OCI-LY3 (cell line): ENCODE measurements at regions not wholly inside any gene's neighbourhood (a gene's known extent, or its start where the extent isn't known, plus 50 kb on each side); places are given as distances from the start of the nearest gene placed in this dataset.

Source experiments
- H2AFZ ChIP-seq: fragments of 200-600, 300-600 bp; shearing (Covaris generic); 2 replicates; pipeline ENCODE4 v1.6.0; 2014; ENCODE audit warnings: antibody characterized with exemption, low read depth, low read length
- H3K27ac ChIP-seq: fragments of 200-600, 300-600 bp; sonication (generic); 2 replicates; pipeline ENCODE4 v1.5.1; 2014; ENCODE audit warnings: mild to moderate bottlenecking, low read length, moderate library complexity, mixed read lengths
- H3K27me3 ChIP-seq: fragments of 200-600, 300-600 bp; sonication (generic); 2 replicates; pipeline ENCODE4 v1.6.1; 2014; ENCODE audit warnings: low read depth, low read length, mixed read lengths
- H3K36me3 ChIP-seq: fragments of 200-600, 300-600 bp; sonication (generic); replicated peaks from 2 replicates; pipeline ENCODE3; 2014; ENCODE audit warnings: low read depth, low read length, mixed read lengths
- H3K4me1 ChIP-seq: fragments of 300-600, 200-600 bp; sonication (generic); 2 replicates; pipeline ENCODE4 v1.6.1; 2014; ENCODE audit warnings: low read length, mixed read lengths
- H3K4me2 ChIP-seq: fragments of 200-600, 300-600 bp; sonication (generic); 2 replicates; pipeline ENCODE4 v1.6.1; 2014; ENCODE audit warnings: low read length, mixed read lengths
- H3K4me3 ChIP-seq: fragments of 300-600, 200-600 bp; sonication (generic); 2 replicates; pipeline ENCODE4 v1.5.1; 2014; ENCODE audit warnings: antibody characterized with exemption, mild to moderate bottlenecking, low read length, moderate library complexity
- H3K79me2 ChIP-seq: fragments of 300-600, 200-600 bp; shearing (Covaris generic); 2 replicates; pipeline ENCODE4 v1.6.1; 2014; ENCODE audit warnings: mild to moderate bottlenecking, low read length, mixed read lengths
- H3K9ac ChIP-seq: fragments of 300-600, 200-600 bp; shearing (Covaris generic); 2 replicates; pipeline ENCODE4 v1.6.0; 2014; ENCODE audit warnings: mild to moderate bottlenecking, low read length, moderate library complexity
- H3K9me3 ChIP-seq: fragments of 200-600, 300-600 bp; shearing (Covaris generic); 2 replicates; pipeline ENCODE4 v1.6.1; 2014; ENCODE audit warnings: low read length, mixed read lengths; ENCODE audit not compliant: insufficient read depth
- H4K20me1 ChIP-seq: fragments of 200-600, 300-600 bp; sonication (generic); 2 replicates; pipeline ENCODE4 v1.6.1; 2016; ENCODE audit warnings: low read length, mixed read lengths; ENCODE audit not compliant: insufficient read depth
- EZH2phosphoT487 ChIP-seq: fragments of 200-600 bp; shearing (Covaris generic); IDR thresholded peaks from 2 replicates; pipeline ENCODE4 v1.6.1; 2018; ENCODE audit warnings: antibody characterized with exemption, mixed run types, low read depth
- TF ChIP-seq, protein P1 (sequence below): fragments of 200-600, 300-600 bp; sonication (generic); IDR thresholded peaks from 2 replicates; pipeline ENCODE4 v1.5.1; 2014; ENCODE audit warnings: antibody characterized with exemption, low read length, low read depth

DNA sequence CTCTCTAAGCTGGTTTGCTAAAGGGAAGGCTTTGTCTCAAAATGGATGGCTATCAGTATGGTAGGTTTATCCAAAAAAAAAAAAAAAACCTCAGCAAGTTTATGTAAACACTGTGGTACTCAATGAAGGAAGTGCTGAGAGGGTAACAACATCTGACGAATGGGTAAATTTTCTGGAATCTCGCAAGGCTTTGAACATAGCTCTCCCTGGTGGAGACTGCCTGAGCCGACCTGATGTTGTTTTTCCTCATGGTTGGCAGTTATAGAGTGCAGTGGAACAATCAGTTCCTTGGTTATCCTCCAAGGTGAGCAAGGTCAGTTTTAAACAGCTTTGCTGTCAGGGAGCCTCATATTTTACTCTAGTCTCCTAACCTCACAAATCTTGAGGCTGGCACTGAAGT is 94.6 kb downstream of the ZPLD1 start:
- H3K9ac ChIP-seq, result no peak overlapping the region
- TF ChIP-seq EZH2phosphoT487, result no peak
- TF ChIP-seq, protein P1, sequence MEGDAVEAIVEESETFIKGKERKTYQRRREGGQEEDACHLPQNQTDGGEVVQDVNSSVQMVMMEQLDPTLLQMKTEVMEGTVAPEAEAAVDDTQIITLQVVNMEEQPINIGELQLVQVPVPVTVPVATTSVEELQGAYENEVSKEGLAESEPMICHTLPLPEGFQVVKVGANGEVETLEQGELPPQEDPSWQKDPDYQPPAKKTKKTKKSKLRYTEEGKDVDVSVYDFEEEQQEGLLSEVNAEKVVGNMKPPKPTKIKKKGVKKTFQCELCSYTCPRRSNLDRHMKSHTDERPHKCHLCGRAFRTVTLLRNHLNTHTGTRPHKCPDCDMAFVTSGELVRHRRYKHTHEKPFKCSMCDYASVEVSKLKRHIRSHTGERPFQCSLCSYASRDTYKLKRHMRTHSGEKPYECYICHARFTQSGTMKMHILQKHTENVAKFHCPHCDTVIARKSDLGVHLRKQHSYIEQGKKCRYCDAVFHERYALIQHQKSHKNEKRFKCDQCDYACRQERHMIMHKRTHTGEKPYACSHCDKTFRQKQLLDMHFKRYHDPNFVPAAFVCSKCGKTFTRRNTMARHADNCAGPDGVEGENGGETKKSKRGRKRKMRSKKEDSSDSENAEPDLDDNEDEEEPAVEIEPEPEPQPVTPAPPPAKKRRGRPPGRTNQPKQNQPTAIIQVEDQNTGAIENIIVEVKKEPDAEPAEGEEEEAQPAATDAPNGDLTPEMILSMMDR, result peak; percentile 57
- H3K36me3 ChIP-seq, result no peaks in the 10 kb centered on the region
- no peak overlapping the region for H3K4me3 ChIP-seq
- H3K9me3 ChIP-seq, result no peaks in the 10 kb centered on the region
- no peaks in the 10 kb centered on the region for H4K20me1 ChIP-seq
- H3K4me1 ChIP-seq, result peaks cover 15% of the 10 kb centered on the region; the same call in 1 of the 2 replicates
- peak overlapping the region; percentile 73 for H2AFZ ChIP-seq
- no peaks in the 10 kb centered on the region for H3K79me2 ChIP-seq
- H3K4me2 ChIP-seq, result 0 out of 2 replicates have a peak overlapping the region, but pooled peaks have one; percentile 1
- no peak overlapping the region for H3K27ac ChIP-seq
- no peaks in the 10 kb centered on the region for H3K27me3 ChIP-seq

DNA sequence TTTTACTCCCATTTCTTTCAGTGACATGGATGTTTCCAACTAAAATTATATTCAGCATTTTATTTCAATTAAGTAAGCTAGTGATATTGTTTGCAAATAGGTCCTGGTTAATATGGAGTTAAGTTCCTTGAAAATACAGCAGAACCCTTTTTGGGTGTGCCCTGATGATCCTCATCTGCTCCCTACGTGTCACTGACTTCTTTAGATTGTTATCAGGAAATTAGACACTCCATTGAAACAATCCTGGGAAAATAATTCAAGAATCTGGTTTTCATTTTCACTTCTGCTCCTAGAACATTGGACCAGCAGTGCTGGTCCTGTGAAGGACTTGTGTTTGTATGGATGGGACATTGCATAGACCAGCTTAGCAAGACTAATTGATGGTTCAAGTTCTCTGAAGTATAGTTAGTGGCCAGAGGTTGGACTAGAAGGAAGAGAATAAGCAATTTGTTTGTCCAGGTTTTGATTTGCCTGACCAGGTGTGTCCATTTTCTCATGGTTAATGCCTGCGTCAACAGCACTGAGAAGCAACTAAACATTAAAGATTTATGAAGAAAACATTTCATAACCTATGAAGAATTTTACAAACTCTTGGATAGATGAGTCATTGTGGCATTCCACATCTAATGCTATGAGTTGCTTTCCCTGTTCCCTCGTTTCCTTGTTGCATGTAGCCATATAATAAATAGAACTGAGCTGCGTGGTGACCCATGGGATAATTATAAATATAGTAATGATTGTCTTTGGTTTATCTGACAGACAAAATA is 95.8 kb downstream of the ZPLD1 start:
- no peak for TF ChIP-seq EZH2phosphoT487
- TF ChIP-seq, protein P1, result no peak
- H3K27ac ChIP-seq, result no peak overlapping the region
- H3K4me1 ChIP-seq, result peaks cover 14% of the 10 kb centered on the region; the same call in 1 of the 2 replicates
- no peaks in the 10 kb centered on the region for H3K27me3 ChIP-seq
- no peak overlapping the region for H3K4me3 ChIP-seq
- no peaks in the 10 kb centered on the region for H4K20me1 ChIP-seq
- no peak overlapping the region for H3K4me2 ChIP-seq
- no peaks in the 10 kb centered on the region for H3K9me3 ChIP-seq
- H3K9ac ChIP-seq, result no peak overlapping the region
- no peaks in the 10 kb centered on the region for H3K79me2 ChIP-seq
- H2AFZ ChIP-seq, result no peak overlapping the region
- H3K36me3 ChIP-seq, result no peaks in the 10 kb centered on the region

DNA sequence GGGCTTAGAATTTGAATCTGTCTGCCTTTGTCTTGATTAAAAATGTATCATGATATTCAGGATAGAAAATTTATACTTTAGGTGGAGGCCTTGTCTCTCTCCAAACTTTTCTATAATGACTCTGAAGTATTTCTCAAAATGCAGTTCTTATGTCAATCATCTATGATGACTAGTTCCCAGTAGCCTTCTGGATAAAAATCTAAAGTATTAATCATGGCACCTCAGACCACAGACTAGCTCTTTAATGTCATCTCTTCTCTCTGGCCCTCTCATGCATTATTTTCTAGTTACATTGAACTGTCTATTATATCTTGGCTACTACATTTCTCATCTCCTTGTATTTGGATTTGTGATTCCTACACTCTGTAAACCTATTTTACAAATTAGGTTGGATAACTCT is 96.9 kb downstream of the ZPLD1 start:
- Histone ChIP-seq H2AFZ (no peak overlapping the region), H4K20me1 (no peaks in the 10 kb centered on the region), H3K27ac (no peak overlapping the region), H3K9ac (no peak overlapping the region), H3K4me2 (no peak overlapping the region), H3K4me1 (peaks cover 18% of the 10 kb centered on the region), H3K36me3 (no peaks in the 10 kb centered on the region), H3K4me3 (no peak overlapping the region), H3K27me3 (no peaks in the 10 kb centered on the region), H3K79me2 (no peaks in the 10 kb centered on the region), H3K9me3 (no peaks in the 10 kb centered on the region)
- TF ChIP-seq, protein P1, result no peak
- no peak for TF ChIP-seq EZH2phosphoT487

DNA sequence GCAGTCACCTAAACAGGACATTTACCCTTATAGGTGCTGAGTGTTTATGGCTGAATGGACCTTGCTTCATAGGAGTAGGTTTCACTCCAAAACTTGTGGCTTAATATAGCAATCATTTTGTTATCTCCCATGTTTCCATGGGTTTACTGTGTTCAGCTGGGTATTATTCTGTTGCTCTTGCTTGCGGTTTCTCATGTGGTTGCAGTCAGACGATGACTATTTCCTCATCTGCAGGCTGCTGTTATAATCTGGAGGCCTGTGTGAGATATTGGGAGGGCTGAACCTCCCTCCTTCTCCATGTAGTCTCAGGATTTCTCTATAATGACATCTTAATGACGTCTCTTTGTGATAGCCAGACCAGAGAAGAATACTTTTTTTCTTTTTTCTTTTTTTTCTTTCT is 98.1 kb downstream of the ZPLD1 start:
- Histone ChIP-seq H3K27me3 (no peaks in the 10 kb centered on the region), H2AFZ (no peak overlapping the region), H3K9ac (no peak overlapping the region), H3K4me2 (no peak overlapping the region), H3K4me3 (no peak overlapping the region), H3K4me1 (peaks cover 23% of the 10 kb centered on the region), H3K9me3 (no peaks in the 10 kb centered on the region), H3K79me2 (no peaks in the 10 kb centered on the region), H4K20me1 (no peaks in the 10 kb centered on the region), H3K27ac (no peak overlapping the region), H3K36me3 (no peaks in the 10 kb centered on the region)
- TF ChIP-seq, protein P1, result no peak
- TF ChIP-seq EZH2phosphoT487, result no peak
